GM12872 (cell line): ENCODE measurements at regions not wholly inside any gene's neighbourhood (a gene's known extent, or its start where the extent isn't known, plus 50 kb on each side); places are given as distances from the start of the nearest gene placed in this dataset.

Experiments
- CTCF ChIP-seq: IDR thresholded peaks from 3 replicates; pipeline ENCODE4 v1.5.1; 2011; ENCODE audit warnings: low read depth, mild to moderate bottlenecking, low read length, moderate library complexity; ENCODE audit not compliant: insufficient read depth

GRCh38 chr14:106840258-106840657 lies 1313.9 kb downstream of the TMEM121 start:
- TF ChIP-seq CTCF = peak; percentile 58

- TF ChIP-seq CTCF = peak; percentile 13; the same call in 1 of the 3 replicates
Observed at GRCh38 chr14:106840991-106841390, 1314.6 kb downstream of the TMEM121 start.

- TF ChIP-seq CTCF = no peak
Observed at GRCh38 chr14:106841701-106842100, 1315.3 kb downstream of the TMEM121 start.

- TF ChIP-seq CTCF = peak; percentile 82
Observed at GRCh38 chr14:106842687-106843086, 1316.3 kb downstream of the TMEM121 start.

- peak; percentile 34; the same call in 2 of the 3 replicates for TF ChIP-seq CTCF
Observed at GRCh38 chr14:106843386-106843785, 1317.0 kb downstream of the TMEM121 start.

- TF ChIP-seq CTCF = no peak
Observed at GRCh38 chr14:106843951-106844483, 1317.6 kb downstream of the TMEM121 start.

DNA sequence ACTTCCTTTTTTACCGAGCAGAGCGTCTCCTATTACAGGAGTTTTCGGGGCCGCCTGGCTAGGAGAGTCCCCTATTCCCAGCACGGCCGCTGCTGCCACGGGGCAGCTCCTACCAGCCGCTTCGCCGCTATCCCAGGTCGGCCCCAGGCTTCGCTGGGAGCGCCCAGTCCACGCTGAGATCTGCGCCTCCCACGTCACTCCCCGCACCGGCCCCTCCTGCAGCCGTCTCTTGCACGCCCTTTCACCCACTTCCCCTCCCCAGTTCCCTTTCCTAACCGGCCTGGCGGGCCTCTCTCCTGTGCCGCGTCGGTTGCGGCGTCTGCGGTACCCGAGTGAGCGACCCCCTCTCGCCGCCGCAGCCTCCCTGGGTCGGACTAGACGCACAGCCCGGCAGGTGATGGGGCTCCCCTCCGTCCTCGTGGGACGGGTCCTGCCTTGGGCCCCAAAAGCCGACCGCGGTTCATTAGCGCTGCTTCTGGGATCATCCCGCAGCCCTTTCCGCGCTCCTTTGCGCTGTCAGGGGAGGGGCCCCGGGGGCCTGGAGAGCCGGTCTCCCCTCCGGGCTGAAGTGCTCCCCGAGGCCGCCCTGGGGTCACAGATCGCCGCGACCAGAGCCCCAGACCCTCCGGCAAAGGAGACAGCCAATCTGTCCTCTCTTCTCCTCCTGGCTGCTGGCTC lies 1318.4 kb downstream of the TMEM121 start:
- no peak for TF ChIP-seq CTCF
